B cell (primary cell): ENCODE measurements at regions not wholly inside any gene's neighbourhood (a gene's known extent, or its start where the extent isn't known, plus 50 kb on each side); places are given as distances from the start of the nearest gene placed in this dataset.

Experiments used
- ATAC-seq: fragments of 200-7000 bp; cut with Tn5 transposase; one replicate; pipeline ENCODE4 v1.10.0; 2021; ENCODE audit warnings: low read depth, mild to moderate bottlenecking, moderate number of reproducible peaks, moderate library complexity
- CTCF ChIA-PET: fragments of 350-600 bp; sonication (Branson Sonifier 250); formaldehyde crosslinking; loops from one replicate; lab custom pipeline; 2021; ENCODE audit warnings: antibody characterized with exemption, inconsistent platforms; lab: Charles Lee
- POLR2A ChIA-PET: fragments of 350-600 bp; sonication (Branson Sonifier 250); formaldehyde crosslinking; loops from one replicate; lab custom pipeline; 2021; ENCODE audit warnings: antibody characterized with exemption; lab: Charles Lee
- DNase-seq: peaks from one replicate; pipeline ENCODE4 v3.0.0; 2013
- H2AFZ ChIP-seq: 2 replicates; pipeline ENCODE4 v1.6.1; 2012; ENCODE audit warnings: mild to moderate bottlenecking, low read depth, low read length; ENCODE audit not compliant: insufficient read depth, poor library complexity, severe bottlenecking
- H3K27ac ChIP-seq, 2 donors: 1 replicate in 1 of 2; 2 replicates in 1 of 2; pipeline ENCODE4 v1.5.1; 2012 to 2013; ENCODE audit warnings: low read length in 2 of 2, mild to moderate bottlenecking in 2 of 2, moderate library complexity in 1 of 2
- H3K27me3 ChIP-seq, 4 experiments: fragments of 200-600 bp in 1 of 4; sonication (generic) in 1 of 4; replicated peaks in 1 of 4; 1 replicate in 2 of 4; 2 replicates in 2 of 4; pipeline versions ENCODE4 v1.6.1 to v1.7.0; 2013 to 2016; ENCODE audit warnings: low read length in 3 of 4, mild to moderate bottlenecking in 2 of 4, mixed read lengths in 1 of 4, moderate library complexity in 1 of 4; ENCODE audit not compliant: insufficient read depth in 4 of 4, control insufficient read depth in 3 of 4; ENCODE audit errors: control extremely low read depth in 1 of 4
- H3K36me3 ChIP-seq, 2 experiments: replicated peaks in 1 of 2; 1 replicate in 1 of 2; 2 replicates in 1 of 2; pipeline versions ENCODE4 v1.6.1 to v1.7.1; 2013; ENCODE audit warnings: low read length in 1 of 2; ENCODE audit not compliant: insufficient read depth in 2 of 2, control insufficient read depth in 1 of 2; ENCODE audit errors: control extremely low read depth in 1 of 2, extremely low read depth in 1 of 2
- H3K4me1 ChIP-seq, 2 donors: fragments of 200-600 bp in 1 of 2; sonication (generic) in 1 of 2; 1 replicate in 1 of 2; 2 replicates in 1 of 2; pipeline versions ENCODE4 v1.5.1 to v1.6.1; 2013 to 2017; ENCODE audit warnings: low read length in 2 of 2; ENCODE audit not compliant: control insufficient read depth in 2 of 2, insufficient read depth in 2 of 2
- H3K4me2 ChIP-seq: replicated peaks from 2 replicates; pipeline ENCODE3; 2012; ENCODE audit warnings: mild to moderate bottlenecking, low read depth, low read length; ENCODE audit not compliant: poor library complexity, severe bottlenecking
- H3K4me3 ChIP-seq, 5 experiments: fragments of 200-600 bp in 1 of 5; sonication (generic) in 1 of 5; 1 replicate in 3 of 5; 2 replicates in 2 of 5; pipeline versions ENCODE4 v1.5.1 to v1.7.0; 2011 to 2016; ENCODE audit warnings: low read length in 4 of 5, mild to moderate bottlenecking in 4 of 5, low read depth in 2 of 5, control low read depth in 1 of 5, moderate library complexity in 1 of 5; ENCODE audit not compliant: insufficient read depth in 1 of 5; ENCODE audit errors: control extremely low read depth in 1 of 5, extremely low read depth in 1 of 5
- H3K79me2 ChIP-seq: fragments of 200-600 bp; sonication (generic); one replicate; pipeline ENCODE4 v1.6.0; 2016; ENCODE audit warnings: low read length; ENCODE audit not compliant: control insufficient read depth, insufficient read depth
- H3K9ac ChIP-seq: fragments of 200-600 bp; sonication (generic); 2 replicates; pipeline ENCODE4 v1.6.1; 2017; ENCODE audit warnings: mild to moderate bottlenecking, low read length, moderate library complexity
- H3K9me3 ChIP-seq, 3 donors: one replicate each; pipeline versions ENCODE4 v1.6.1 to v1.7.1; 2013; ENCODE audit warnings: low read length in 2 of 3; ENCODE audit not compliant: control insufficient read depth in 2 of 3, insufficient read depth in 1 of 3; ENCODE audit errors: control extremely low read depth in 1 of 3
- H4K20me1 ChIP-seq: 2 replicates; pipeline ENCODE4 v1.6.0; 2012; ENCODE audit warnings: mild to moderate bottlenecking, low read length; ENCODE audit not compliant: insufficient read depth, control insufficient read depth, poor library complexity, severe bottlenecking
- H3K27ac Mint-ChIP-seq: one replicate; pipeline ENCODE4 v1.8.0; 2021; ENCODE audit warnings: mixed read lengths
- H3K27me3 Mint-ChIP-seq: one replicate; pipeline ENCODE4 v1.8.0; 2021; ENCODE audit warnings: mixed read lengths
- H3K4me1 Mint-ChIP-seq: one replicate; pipeline ENCODE4 v1.8.0; 2021; ENCODE audit warnings: mixed read lengths
- H3K4me3 Mint-ChIP-seq: one replicate; pipeline ENCODE4 v1.8.0; 2021; ENCODE audit warnings: mixed read lengths
- H3K9me3 Mint-ChIP-seq: one replicate; pipeline ENCODE4 v1.8.0; 2022; ENCODE audit warnings: mixed read lengths; ENCODE audit not compliant: insufficient read depth
- CTCF ChIP-seq: fragments of 200-600 bp; IDR thresholded peaks from one replicate; pipeline ENCODE4 v1.8.0; 2022; ENCODE audit warnings: antibody characterized with exemption, mild to moderate bottlenecking
- EZH2 ChIP-seq: IDR thresholded peaks from 2 replicates; pipeline ENCODE4 v1.6.1; 2012; ENCODE audit warnings: borderline replicate concordance, low read depth, mild to moderate bottlenecking, moderate library complexity, low read length; ENCODE audit not compliant: insufficient read depth, poor library complexity, severe bottlenecking
- WGBS: methylation state at CpG from one replicate; pipeline ENCODE4 v1.1.5; 2013; ENCODE audit warnings: missing lambda C conversion rate; ENCODE audit not compliant: insufficient coverage; 5-methylcytosine and 5-hydroxymethylcytosine counted together
- intact Hi-C: fragments of 100-400 bp; cut with micrococcal nuclease; formaldehyde crosslinking; loops from one replicate; pipeline ENCODE4 v1.10.0; 2022

DNA sequence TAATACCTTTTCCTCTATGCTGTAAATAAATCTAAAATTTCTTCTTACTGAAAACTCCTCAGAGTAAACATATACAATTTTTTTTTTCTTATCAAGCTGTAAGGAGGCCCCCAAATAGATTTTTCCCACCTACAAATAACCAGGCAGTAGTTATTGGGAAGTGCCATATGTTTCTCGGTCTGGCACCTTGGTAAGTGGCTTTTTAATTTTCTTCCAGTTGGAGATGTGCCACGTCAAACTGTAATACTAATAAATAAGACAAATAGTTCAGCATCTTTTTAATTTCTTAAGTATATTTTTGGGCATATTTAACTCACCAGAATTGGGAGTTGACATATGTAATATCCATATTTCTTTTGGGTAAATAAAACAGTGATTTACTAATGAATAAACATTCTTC, 346.3 kb downstream of the DIPK2A start:
- CTCF ChIA-PET: no interaction called here
- H3K27ac Mint-ChIP-seq: no peak overlapping the region

GRCh38 chr3:144324076-144324475, 352.5 kb downstream of the DIPK2A start:
- ATAC-seq (no peak), DNase-seq (no peak)
- H3K9me3 Mint-ChIP-seq: no peaks in the 10 kb centered on the region
- H3K4me1 Mint-ChIP-seq: no peaks in the 10 kb centered on the region
- H3K27ac ChIP-seq: no peak overlapping the region
- peaks cover 8% of the 10 kb centered on the region for H3K27me3 Mint-ChIP-seq
- H3K4me2 ChIP-seq: no peak overlapping the region
- WGBS: 100% methylated on average over 1 of the region's 2 CpGs
- H3K4me3 ChIP-seq: no peak overlapping the region
- no peaks in the 10 kb centered on the region for H4K20me1 ChIP-seq
- H3K27ac Mint-ChIP-seq: no peak overlapping the region
- no peak overlapping the region for H2AFZ ChIP-seq
- no peaks in the 10 kb centered on the region for H3K79me2 ChIP-seq
- H3K9me3 ChIP-seq: no peaks in the 10 kb centered on the region
- ChIA-PET POLR2A (no interaction called here), CTCF (no interaction called here)
- intact Hi-C loops: no loop called here
- no peaks in the 10 kb centered on the region for H3K27me3 ChIP-seq
- H3K9ac ChIP-seq: no peak overlapping the region
- H3K4me3 Mint-ChIP-seq: no peak overlapping the region
- H3K4me1 ChIP-seq: no peaks in the 10 kb centered on the region
- no peaks in the 10 kb centered on the region for H3K36me3 ChIP-seq
- TF ChIP-seq EZH2 (no peak), CTCF (no peak)

More for the DNA sequence above, 346.3 kb downstream of the DIPK2A start:
- Mint-ChIP-seq H3K4me1 (no peaks in the 10 kb centered on the region), H3K4me3 (no peak overlapping the region), H3K9me3 (peaks cover 2% of the 10 kb centered on the region), H3K27me3 (peaks cover 14% of the 10 kb centered on the region)
- DNase-seq: no peak
- Histone ChIP-seq H3K79me2 (no peaks in the 10 kb centered on the region), H4K20me1 (no peaks in the 10 kb centered on the region), H3K4me1 (no peaks in the 10 kb centered on the region), H3K27ac (no peak overlapping the region), H3K27me3 (no peaks in the 10 kb centered on the region), H3K36me3 (no peaks in the 10 kb centered on the region), H3K9me3 (no peaks in the 10 kb centered on the region), H3K9ac (no peak overlapping the region), H3K4me2 (no peak overlapping the region), H2AFZ (no peak overlapping the region), H3K4me3 (no peak overlapping the region)
- intact Hi-C loops: no loop called here
- ATAC-seq: no peak
- POLR2A ChIA-PET: no interaction called here
- TF ChIP-seq CTCF (no peak), EZH2 (no peak)
- WGBS: no CpG with 5 or more reads among the region's 2 CpGs
